Activated CD4-positive, alpha-beta T cell treated with anti-CD3 and anti-CD28 coated beads, Interleukin-2, amount 50 U/mL, for 16 hours (primary cell): ENCODE measurements at regions not wholly inside any gene's neighbourhood (a gene's known extent, or its start where the extent isn't known, plus 50 kb on each side); places are given as distances from the start of the nearest gene placed in this dataset.
A peak's percentile ranks its signal among the peaks of the same experiment; 100 is the strongest.

Experiments used
- DNase-seq: peaks from one replicate; pipeline ENCODE4 v3.0.0-alpha.2; 2020

GRCh38 chr7:25895792-25896171, 256.2 kb upstream of the NFE2L3 start:
- DNase-seq, result no peak

DNA sequence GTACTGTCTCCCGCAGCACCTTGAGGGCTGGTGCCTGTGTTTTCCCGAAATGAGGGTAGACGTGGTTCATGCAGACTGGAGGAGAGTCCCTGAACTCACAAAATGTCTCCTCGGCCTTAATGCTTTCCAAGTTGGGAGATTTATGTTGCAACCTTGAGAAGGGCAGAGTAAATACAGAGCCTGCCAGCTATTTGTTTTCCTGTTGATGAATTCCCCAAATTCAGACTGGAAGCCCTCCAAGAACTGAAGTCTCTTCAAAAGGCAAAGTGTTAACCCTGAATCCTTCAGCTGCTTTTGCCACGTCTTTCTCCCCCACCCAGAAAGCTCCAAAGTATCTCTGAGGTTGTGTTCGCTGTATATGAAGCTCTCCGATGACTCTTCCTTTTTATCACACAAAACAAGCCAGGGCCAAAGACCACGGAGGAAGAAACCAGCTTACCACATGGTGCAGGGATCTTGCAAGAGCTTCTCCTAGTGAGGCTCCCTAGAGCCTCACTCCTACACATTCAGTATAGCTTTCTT, 254.7 kb upstream of the NFE2L3 start:
- DNase-seq, result no peak

GRCh38 chr7:25900245-25900644, 251.8 kb upstream of the NFE2L3 start:
- no peak for DNase-seq

- DNase-seq, result no peak
These were observed 251.1 kb upstream of the NFE2L3 start for GRCh38 chr7:25900877-25901276.

DNA sequence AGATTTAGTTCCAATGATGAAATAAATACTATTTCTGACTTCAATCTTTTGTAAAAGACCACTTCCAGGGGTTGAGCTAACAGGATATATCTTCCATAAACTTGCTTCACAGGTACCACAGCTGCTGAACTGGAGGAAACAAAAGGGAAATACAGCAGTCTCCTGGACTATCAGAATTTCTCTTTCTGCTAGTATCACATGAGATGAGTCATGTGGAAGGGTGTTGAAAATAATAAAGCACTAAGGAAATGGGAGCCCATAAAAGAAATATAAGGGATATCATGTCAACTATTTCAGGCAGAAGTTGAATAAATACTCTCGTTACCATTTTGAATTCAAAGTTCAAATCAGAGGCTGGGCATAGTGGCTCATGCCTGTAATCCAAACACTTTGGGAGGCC, 250.3 kb upstream of the NFE2L3 start:
- DNase-seq, result no peak

DNA sequence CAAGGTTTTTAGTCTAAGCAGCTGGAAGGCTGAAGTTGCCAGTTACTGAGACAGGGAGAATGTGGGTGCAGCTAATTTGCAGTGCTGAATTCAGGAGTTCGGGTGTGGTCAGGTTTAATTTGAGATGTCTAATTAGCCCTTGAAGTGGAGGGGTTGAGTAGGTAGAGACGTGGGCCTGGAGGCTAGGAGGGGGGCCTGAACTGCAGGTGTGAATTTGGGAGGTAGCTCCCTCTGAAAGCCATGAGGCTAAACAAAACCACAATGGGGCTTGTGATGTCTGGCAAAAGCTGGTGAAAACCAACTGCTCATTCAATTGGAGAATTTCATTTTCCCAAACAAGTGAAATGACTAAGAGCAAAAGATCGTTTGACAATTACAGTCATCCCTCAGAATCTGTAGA, 246.0 kb upstream of the NFE2L3 start:
- peak; percentile 50 for DNase-seq

GRCh38 chr7:25906760-25907159, 245.2 kb upstream of the NFE2L3 start:
- no peak for DNase-seq

DNA sequence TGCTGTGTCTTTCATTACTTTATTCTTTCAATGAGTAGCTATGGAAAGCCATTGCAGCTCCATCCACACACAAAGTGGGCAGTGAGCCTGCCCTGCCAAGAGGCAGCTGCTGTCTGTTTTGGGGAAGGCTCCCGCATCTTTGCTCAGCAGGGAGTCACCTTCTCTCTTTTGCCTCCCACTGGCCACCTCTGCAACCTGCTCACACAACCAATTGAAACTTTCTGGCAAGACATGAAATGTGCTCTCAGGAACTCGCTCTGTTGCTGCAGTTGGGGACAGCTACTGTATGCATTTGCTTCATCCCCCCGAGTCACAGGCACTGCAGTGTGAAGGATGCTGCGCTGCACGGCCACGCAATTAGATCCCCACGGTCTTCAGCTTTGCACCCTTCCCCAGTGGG, 244.8 kb upstream of the NFE2L3 start:
- no peak for DNase-seq

DNA sequence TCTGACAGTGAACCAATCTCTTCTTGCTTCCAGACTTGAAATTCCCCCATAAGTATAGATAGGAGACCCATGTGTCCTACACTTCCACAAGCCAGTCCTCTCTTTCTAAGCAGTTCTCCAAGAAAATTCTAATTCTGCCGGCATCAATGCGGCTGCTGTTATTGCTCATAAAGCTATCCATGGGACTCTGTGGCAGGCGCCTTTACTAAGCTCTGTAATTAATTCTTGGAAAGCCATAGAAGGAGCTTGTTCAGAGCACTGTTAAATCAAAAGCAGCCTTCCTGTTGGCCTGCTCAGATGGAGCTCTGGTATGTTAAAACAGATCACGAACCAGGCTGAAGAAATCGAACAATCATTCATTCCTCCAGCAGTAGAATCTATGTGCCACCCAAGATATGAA, 244.3 kb upstream of the NFE2L3 start:
- DNase-seq, result no peak

DNA sequence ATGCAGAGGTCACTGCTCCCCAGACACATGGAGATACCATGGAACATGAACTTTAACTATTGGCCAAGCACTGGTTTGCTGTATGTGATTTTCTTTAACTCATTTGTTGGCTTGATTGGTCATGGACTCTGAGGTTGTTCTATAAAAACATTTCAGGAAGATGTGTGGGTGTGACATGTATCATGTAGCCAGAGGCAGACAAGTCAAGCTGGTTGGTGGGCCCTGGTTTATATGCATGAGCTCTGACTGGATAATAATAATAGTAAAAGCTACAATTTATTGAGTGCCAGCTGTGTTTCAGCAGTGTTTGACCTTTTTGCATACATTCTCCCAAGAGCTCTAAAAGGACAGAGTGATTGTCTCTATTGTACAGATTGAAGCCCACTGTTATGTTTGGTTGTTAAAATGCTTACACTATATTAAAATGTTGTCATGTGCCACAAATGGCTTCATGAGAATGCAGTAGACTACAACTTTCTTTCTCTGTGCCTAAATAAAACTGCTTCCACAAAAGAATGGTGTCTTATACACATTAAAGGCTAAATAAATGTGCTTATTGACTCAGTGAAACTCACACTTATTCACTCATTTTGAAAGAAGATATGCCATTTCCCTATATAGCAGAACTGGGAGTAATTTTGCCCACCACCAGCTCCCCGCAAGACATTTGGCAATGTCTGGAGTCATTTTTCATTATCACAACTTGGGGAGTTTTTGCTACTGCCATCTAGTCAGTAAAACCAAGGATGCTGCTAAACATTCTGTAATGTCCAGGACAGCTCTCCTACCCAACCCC, 243.6 kb upstream of the NFE2L3 start:
- peak; percentile 43 for DNase-seq

DNA sequence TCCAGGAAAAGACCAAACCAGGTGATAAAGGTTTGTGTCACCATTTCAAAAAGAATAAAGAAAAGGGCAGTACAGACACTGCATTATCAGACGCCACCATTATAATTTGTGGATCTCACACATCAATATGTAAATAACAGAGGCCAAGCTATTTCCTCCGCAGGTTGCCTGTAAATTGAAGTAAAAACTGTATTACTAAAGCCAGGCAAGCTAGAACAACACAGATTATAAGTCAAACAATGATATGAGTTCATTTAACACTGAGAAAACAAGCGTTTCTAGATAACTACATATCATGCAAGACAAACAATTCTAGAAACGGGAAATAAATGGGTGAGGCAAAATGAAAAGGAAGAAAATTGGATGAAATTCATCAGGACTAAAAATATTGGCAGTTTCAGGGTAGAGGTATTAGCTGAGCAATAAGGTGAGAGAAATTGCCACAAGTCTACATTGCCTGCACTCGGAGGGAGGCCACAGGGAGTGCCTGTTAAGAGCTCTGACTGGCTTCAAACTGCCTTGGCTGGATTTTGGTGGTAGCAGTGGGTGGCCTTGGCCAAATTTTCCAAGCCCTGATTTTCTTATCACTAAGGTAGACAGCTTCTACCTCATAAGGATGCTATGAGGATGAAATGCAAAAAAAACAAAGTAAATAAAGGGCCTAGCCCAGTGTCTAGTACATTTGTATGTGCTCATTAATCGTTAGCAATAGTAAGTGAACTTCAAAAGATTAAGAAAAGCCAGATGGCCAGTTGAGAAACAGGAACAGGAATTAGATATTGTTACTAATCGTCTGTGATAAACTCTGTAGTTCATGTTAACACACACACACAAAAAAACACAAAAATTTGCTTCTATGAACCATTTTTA, 240.0 kb upstream of the NFE2L3 start:
- no peak for DNase-seq

DNA sequence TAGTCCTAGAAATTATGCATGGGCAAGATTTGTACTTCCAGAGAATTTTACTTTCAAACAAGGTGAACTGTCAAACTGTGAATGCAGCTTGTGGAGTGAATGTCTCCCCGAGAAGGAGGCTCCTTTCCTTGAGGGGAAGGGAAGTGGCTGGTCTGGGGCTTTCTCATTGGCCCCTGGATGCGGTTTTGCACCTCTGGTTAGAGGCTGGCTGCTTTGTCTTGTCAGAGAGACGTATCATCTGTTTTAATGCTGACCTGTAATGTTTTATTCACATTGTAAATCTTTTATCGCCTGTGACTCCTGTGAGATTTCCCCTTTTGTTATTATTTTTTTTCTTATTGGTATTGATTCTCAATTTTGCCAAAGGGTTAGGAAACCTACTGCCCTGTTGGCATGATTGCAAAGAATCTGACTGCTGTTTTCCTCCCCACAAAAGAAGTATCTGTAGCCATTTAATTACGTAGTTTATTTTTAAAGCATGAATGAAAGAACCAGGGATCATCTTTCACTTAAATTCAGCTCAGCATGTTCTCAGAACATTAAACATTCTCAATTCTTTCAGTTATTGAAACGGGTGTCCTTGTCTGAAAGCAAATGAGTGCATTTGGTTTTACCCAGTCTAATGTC, 238.3 kb upstream of the NFE2L3 start:
- no peak for DNase-seq

- no peak for DNase-seq
These were observed 233.3 kb upstream of the NFE2L3 start for GRCh38 chr7:25918731-25919130.

- no peak for DNase-seq
These were observed 229.7 kb upstream of the NFE2L3 start for GRCh38 chr7:25922296-25922695.

GRCh38 chr7:25923741-25924460, 228.1 kb upstream of the NFE2L3 start:
- no peak for DNase-seq

DNA sequence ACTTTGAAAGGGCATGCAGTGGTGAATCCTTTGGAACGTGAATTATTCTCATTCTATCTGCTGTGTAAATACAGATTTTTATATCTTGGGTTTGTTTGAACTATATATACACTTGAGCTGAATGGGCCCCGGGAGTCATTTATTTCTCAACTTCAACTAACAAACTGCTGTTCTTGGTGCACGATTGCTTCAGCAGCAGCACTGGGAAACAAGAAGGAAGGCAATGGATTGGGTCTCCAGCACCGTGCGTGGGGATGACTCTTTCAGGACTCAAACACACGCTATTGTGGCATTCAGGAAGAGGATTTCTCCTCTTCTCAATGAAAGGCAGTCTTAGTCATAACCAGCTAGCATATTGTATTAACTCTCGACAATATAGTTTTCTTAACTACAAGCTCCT, 226.0 kb upstream of the NFE2L3 start:
- DNase-seq, result no peak

- no peak for DNase-seq
These were observed 225.5 kb upstream of the NFE2L3 start for GRCh38 chr7:25926451-25926850.

DNA sequence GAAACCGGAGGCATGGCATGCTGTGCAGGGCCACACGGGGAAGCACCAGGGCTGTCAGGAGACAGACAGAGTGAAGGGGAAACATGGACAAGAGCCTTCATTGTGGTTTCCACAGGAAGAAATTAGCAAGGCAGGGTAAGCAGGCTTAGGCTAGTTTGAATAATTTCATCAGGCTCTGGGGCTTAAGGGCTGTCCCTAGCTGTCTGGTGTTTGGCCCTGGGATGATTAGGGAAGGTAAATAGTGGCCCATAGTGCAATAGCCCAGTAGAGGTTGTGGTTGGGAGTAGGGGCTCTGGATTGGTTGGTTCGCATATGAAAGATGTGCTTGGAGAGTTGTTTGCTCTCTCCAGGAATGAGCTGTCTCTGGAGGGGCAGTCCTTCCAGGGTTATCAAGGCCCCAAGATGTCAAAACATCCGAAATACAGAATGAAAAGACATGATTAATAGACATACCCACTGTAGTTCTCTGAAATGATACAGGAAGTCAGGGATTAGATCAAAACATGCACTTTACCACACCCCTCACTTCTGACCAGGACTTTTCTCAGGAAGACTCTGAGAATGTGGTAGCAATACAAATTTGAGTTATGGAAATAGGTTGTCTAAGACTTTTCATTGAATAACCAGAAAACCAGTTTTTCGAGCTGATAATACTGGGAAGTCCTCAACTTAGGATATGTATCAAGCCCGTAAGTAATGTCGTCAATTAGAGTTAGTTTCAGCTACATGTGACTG, 224.9 kb upstream of the NFE2L3 start:
- DNase-seq, result no peak

GRCh38 chr7:25927626-25927978, 224.4 kb upstream of the NFE2L3 start:
- no peak for DNase-seq

GRCh38 chr7:25928549-25929330, 223.3 kb upstream of the NFE2L3 start:
- no peak for DNase-seq

GRCh38 chr7:25929448-25929847, 222.6 kb upstream of the NFE2L3 start:
- DNase-seq, result no peak
